Endothelial cell of umbilical vein (primary cell): ENCODE measurements at regions not wholly inside any gene's neighbourhood (a gene's known extent, or its start where the extent isn't known, plus 50 kb on each side); places are given as distances from the start of the nearest gene placed in this dataset.

ENCODE experiments used
- CTCF ChIP-seq, 2 donors: IDR thresholded peaks; 1 replicate in 1 of 2; 2 replicates in 1 of 2; pipeline ENCODE4 v1.5.1; 2011; ENCODE audit warnings: low read length in 2 of 2, mild to moderate bottlenecking in 2 of 2, moderate library complexity in 2 of 2, control low read depth in 1 of 2, inconsistent platforms in 1 of 2, low read depth in 1 of 2; ENCODE audit not compliant: insufficient read depth in 1 of 2; ENCODE audit errors: extremely low read depth in 1 of 2
- EZH2 ChIP-seq: IDR thresholded peaks from 2 replicates; pipeline ENCODE4 v1.6.1; 2012; ENCODE audit warnings: borderline replicate concordance, low read depth, mild to moderate bottlenecking, moderate library complexity, low read length, inconsistent platforms; ENCODE audit not compliant: severe bottlenecking
- JUN ChIP-seq: IDR thresholded peaks from 2 replicates; pipeline ENCODE4 v1.6.1; 2011; ENCODE audit warnings: borderline replicate concordance, low read depth; ENCODE audit not compliant: insufficient read length, insufficient read depth
- POLR2A ChIP-seq: IDR thresholded peaks from 2 replicates; pipeline ENCODE4 v1.6.1; 2012; ENCODE audit warnings: low read depth, mild to moderate bottlenecking, control low read depth, low read length
- POLR2AphosphoS5 ChIP-seq: IDR thresholded peaks from 2 replicates; pipeline ENCODE4 v1.6.1; 2012; ENCODE audit warnings: low read depth, mild to moderate bottlenecking, control low read depth, low read length, moderate library complexity; ENCODE audit not compliant: insufficient read depth

- TF ChIP-seq EZH2, result no peak
- TF ChIP-seq POLR2AphosphoS5, result no peak
- no peak for TF ChIP-seq JUN
- no peak for TF ChIP-seq POLR2A
- TF ChIP-seq CTCF (IDR thresholded peaks at IDR 0.05; ENCODE audit: extremely low read depth in 1 of 2, insufficient read depth in 1 of 2, low read depth in 1 of 2, low read length in 2 of 2), result no peak
Observed at GRCh38 chr5:39489263-39489662, 64.5 kb upstream of the DAB2 start.
